Endothelial cell of umbilical vein (primary cell): ENCODE measurements at regions not wholly inside any gene's neighbourhood (a gene's known extent, or its start where the extent isn't known, plus 50 kb on each side); places are given as distances from the start of the nearest gene placed in this dataset.

Experiments used
- BruUV-seq: library from RNA; stranded (reverse); fragments of 400-500 nt; replicated peaks from 2 replicates; lab custom pipeline; 2021; lab: Mats Ljungman, UMichigan
- CTCF ChIA-PET: fragments of 300-600, 350-600 bp; sonication (Branson Sonifier 250); formaldehyde crosslinking; loops from one replicate; lab custom pipeline; 2021; ENCODE audit warnings: antibody characterized with exemption, inconsistent platforms; lab: Charles Lee
- POLR2A ChIA-PET: fragments of 300-600, 350-600 bp; sonication (Branson Sonifier 250); formaldehyde crosslinking; loops from one replicate; lab custom pipeline; 2021; ENCODE audit warnings: antibody characterized with exemption, inconsistent platforms; lab: Charles Lee
- DNase-seq: peaks from one replicate; pipeline ENCODE4 v3.0.0-alpha.2; 2011; ENCODE audit warnings: low read depth, low spot score
- FAIRE-seq: peaks from 2 replicates; lab custom pipeline; 2011; peaks lifted over from hg19 to GRCh38; lab: Jason Lieb, UNC
- H2AFZ ChIP-seq: 2 replicates; pipeline ENCODE4 v1.6.0; 2012; ENCODE audit warnings: low read depth, low read length, control low read depth, inconsistent platforms
- H3K27ac ChIP-seq: 2 replicates; pipeline ENCODE4 v1.5.1; 2011; ENCODE audit warnings: low read depth, mild to moderate bottlenecking, control low read depth, low read length, moderate library complexity; ENCODE audit not compliant: insufficient read depth
- H3K27me3 ChIP-seq, 2 experiments: 2 replicates each; pipeline versions ENCODE4 v1.6.0 to v1.6.1; 2011; ENCODE audit warnings: low read length in 2 of 2, mixed read lengths in 1 of 2; ENCODE audit not compliant: control insufficient read depth in 2 of 2, insufficient read depth in 2 of 2
- H3K36me3 ChIP-seq, 2 experiments: 2 replicates in 1 of 2; 3 replicates in 1 of 2; pipeline ENCODE4 v1.5.1; 2011; ENCODE audit warnings: low read length in 2 of 2, mild to moderate bottlenecking in 1 of 2, moderate library complexity in 1 of 2; ENCODE audit not compliant: control insufficient read depth in 2 of 2, insufficient read depth in 2 of 2; ENCODE audit errors: extremely low read depth in 1 of 2
- H3K4me1 ChIP-seq: 3 replicates; pipeline ENCODE4 v1.5.1; 2011; ENCODE audit warnings: mild to moderate bottlenecking, low read length; ENCODE audit not compliant: control insufficient read depth, insufficient read depth; ENCODE audit errors: extremely low read depth
- H3K4me2 ChIP-seq: 2 replicates; pipeline ENCODE4 v1.6.1; 2011; ENCODE audit warnings: low read length, control low read depth, mixed read lengths; ENCODE audit not compliant: insufficient read depth
- H3K4me3 ChIP-seq, 3 experiments: fragments of 200-600 bp in 1 of 3; sonication (generic), shearing (Covaris generic) in 1 of 3; replicated peaks in 1 of 3; 2 replicates each; pipeline ENCODE4 v1.5.1; 2011 to 2016; ENCODE audit warnings: control low read depth in 3 of 3, low read length in 3 of 3, mild to moderate bottlenecking in 2 of 3, inconsistent platforms in 1 of 3, low read depth in 1 of 3, moderate library complexity in 1 of 3; ENCODE audit not compliant: insufficient read depth in 1 of 3
- H3K79me2 ChIP-seq: 2 replicates; pipeline ENCODE4 v1.6.0; 2012; ENCODE audit warnings: low read length, inconsistent platforms; ENCODE audit not compliant: control insufficient read depth, insufficient read depth
- H3K9ac ChIP-seq: replicated peaks from 2 replicates; pipeline ENCODE3; 2011; ENCODE audit warnings: low read length, control low read depth; ENCODE audit not compliant: insufficient read depth; ENCODE audit errors: extremely low read depth
- H3K9me1 ChIP-seq: replicated peaks from 3 replicates; pipeline ENCODE4 v1.6.0; 2011; ENCODE audit warnings: mild to moderate bottlenecking, low read length; ENCODE audit not compliant: control insufficient read depth, insufficient read depth; ENCODE audit errors: extremely low read depth
- H3K9me3 ChIP-seq: replicated peaks from 2 replicates; pipeline ENCODE4 v1.5.1; 2012; ENCODE audit warnings: low read length, inconsistent platforms; ENCODE audit not compliant: control insufficient read depth, insufficient read depth
- H4K20me1 ChIP-seq: replicated peaks from 2 replicates; pipeline ENCODE3; 2011; ENCODE audit warnings: mild to moderate bottlenecking, low read length; ENCODE audit not compliant: control insufficient read depth, insufficient read depth; ENCODE audit errors: extremely low read depth
- CTCF ChIP-seq, 2 donors: IDR thresholded peaks; 1 replicate in 1 of 2; 2 replicates in 1 of 2; pipeline ENCODE4 v1.5.1; 2011; ENCODE audit warnings: low read length in 2 of 2, mild to moderate bottlenecking in 2 of 2, moderate library complexity in 2 of 2, control low read depth in 1 of 2, inconsistent platforms in 1 of 2, low read depth in 1 of 2; ENCODE audit not compliant: insufficient read depth in 1 of 2; ENCODE audit errors: extremely low read depth in 1 of 2
- EZH2 ChIP-seq: IDR thresholded peaks from 2 replicates; pipeline ENCODE4 v1.6.1; 2012; ENCODE audit warnings: borderline replicate concordance, low read depth, mild to moderate bottlenecking, moderate library complexity, low read length, inconsistent platforms; ENCODE audit not compliant: severe bottlenecking
- GATA2 ChIP-seq: IDR thresholded peaks from 2 replicates; pipeline ENCODE4 v1.7.0; 2011; ENCODE audit warnings: low read depth, mild to moderate bottlenecking, moderate library complexity, mixed read lengths, low read length; ENCODE audit not compliant: insufficient read length, insufficient read depth
- MYC ChIP-seq: IDR thresholded peaks from one replicate; pipeline ENCODE4 v1.6.1; 2011; ENCODE audit warnings: mild to moderate bottlenecking, low read depth, low read length
- POLR2A ChIP-seq: IDR thresholded peaks from 2 replicates; pipeline ENCODE4 v1.6.1; 2012; ENCODE audit warnings: low read depth, mild to moderate bottlenecking, control low read depth, low read length
- POLR2AphosphoS5 ChIP-seq: IDR thresholded peaks from 2 replicates; pipeline ENCODE4 v1.6.1; 2012; ENCODE audit warnings: low read depth, mild to moderate bottlenecking, control low read depth, low read length, moderate library complexity; ENCODE audit not compliant: insufficient read depth
- dilution Hi-C: fragments of 300-500 bp; cut with MboI; formaldehyde crosslinking; loops from one replicate; pipeline ENCODE4 v1.15.0; 2019; ENCODE audit warnings: low sequenced_read_pairs; ENCODE audit not compliant: extremely low pct_ligation_motif_present
- intact Hi-C: fragments of 100-400 bp; cut with micrococcal nuclease; formaldehyde crosslinking; loops from one replicate; pipeline ENCODE4 v1.10.0; 2022
- TF ChIP-seq, protein P1 (sequence below): IDR thresholded peaks from 2 replicates; pipeline ENCODE4 v1.6.1; 2011; ENCODE audit not compliant: insufficient read depth, insufficient read length

DNA sequence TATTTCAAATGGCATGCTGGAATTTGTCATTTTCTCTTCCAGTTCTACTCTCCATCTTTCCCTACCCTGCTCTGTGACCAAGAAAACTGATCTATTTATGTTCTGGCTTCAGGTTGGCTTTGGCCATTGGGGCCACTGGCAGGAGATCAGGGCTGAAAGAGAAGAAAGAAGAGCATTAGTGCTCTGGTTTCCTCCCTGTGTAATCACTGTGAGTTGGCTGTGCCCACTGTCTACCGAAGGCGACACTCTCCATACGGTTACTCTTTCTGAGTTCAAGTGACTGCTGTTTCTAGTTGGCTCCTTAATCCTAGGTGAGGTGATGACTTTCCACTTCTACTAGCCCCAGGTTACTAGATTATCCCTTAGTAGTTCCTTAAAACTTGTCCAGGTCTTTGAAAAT lies 372.6 kb downstream of the PRELID2 start:
- Histone ChIP-seq H3K79me2 (no peaks in the 10 kb centered on the region), H2AFZ (no peak overlapping the region), H3K9me3 (no peaks in the 10 kb centered on the region), H3K9me1 (no peaks in the 10 kb centered on the region), H3K4me1 (no peaks in the 10 kb centered on the region), H3K4me3 (no peak overlapping the region), H3K9ac (no peak overlapping the region), H3K36me3 (no peaks in the 10 kb centered on the region), H3K27ac (no peak overlapping the region), H3K27me3 (no peaks in the 10 kb centered on the region), H3K4me2 (no peak overlapping the region), H4K20me1 (no peaks in the 10 kb centered on the region)
- CTCF ChIA-PET, result no interaction called here
- FAIRE-seq (no peak), DNase-seq (no peak)
- intact Hi-C loops (no loop called here), dilution Hi-C loops (no loop called here)
- no TSS peak for BruUV-seq
- no peak for TF ChIP-seq POLR2AphosphoS5
- TF ChIP-seq, protein P1, sequence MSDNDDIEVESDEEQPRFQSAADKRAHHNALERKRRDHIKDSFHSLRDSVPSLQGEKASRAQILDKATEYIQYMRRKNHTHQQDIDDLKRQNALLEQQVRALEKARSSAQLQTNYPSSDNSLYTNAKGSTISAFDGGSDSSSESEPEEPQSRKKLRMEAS, result no peak
- TF ChIP-seq GATA2, result no peak
- no peak for TF ChIP-seq CTCF (IDR thresholded peaks at IDR 0.05; ENCODE audit: extremely low read depth in 1 of 2, insufficient read depth in 1 of 2, low read depth in 1 of 2, low read length in 2 of 2)
- no peak for TF ChIP-seq EZH2
- TF ChIP-seq MYC, result no peak
- no peak for TF ChIP-seq POLR2A
- POLR2A ChIA-PET, result no interaction called here
